ENCODE measurements at regions not wholly inside any gene's neighbourhood (a gene's known extent, or its start where the extent isn't known, plus 50 kb on each side); places are given as distances from the start of the nearest gene placed in this dataset.
"Not testable (repeated sequence)": the region's sequence is repeated elsewhere in the genome, so short reads cannot be mapped to it uniquely, and the experiment has no call there.

DNA sequence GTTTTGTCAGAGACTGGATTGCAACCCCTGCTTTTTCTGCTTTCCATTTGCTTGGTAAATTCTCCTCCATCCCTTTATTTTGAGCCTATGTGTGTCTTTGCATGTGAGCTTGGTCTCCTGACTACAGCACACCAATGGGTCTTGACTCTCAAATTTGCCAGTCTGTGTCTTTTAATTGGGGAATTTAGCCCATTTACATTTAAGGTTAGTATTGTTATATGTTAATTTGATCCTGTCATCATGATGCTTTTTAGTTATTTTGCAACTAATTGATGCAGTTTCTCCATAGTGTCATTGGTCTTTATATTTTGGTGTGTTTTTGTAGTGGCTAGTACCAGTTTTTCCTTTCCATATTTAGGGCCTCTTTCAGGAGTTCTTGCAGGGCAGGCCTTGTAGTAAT is 133.8 kb upstream of the RORA start:
- H3K4me1 ChIP-seq (ENCODE audit: control insufficient read depth, insufficient read depth, low read length); H3K27me3 ChIP-seq (ENCODE audit: control insufficient read depth, insufficient read depth, low read length); H3K9ac ChIP-seq (ENCODE audit: low read depth, low read length); H3K9me3 ChIP-seq (ENCODE audit: control insufficient read depth, insufficient read depth, low read length); H3K36me3 ChIP-seq (ENCODE audit: control insufficient read depth, insufficient read depth, low read length); H3K4me3 ChIP-seq (ENCODE audit: low read depth, low read length): not testable (repeated sequence)

GRCh38 chr15:61344293-61344692 is 115.2 kb upstream of the RORA start:
- Histone ChIP-seq H3K36me3 (ENCODE audit: control insufficient read depth, insufficient read depth, low read length) (no peaks in the 10 kb centered on the region), H3K9me3 (ENCODE audit: control insufficient read depth, insufficient read depth, low read length) (no peaks in the 10 kb centered on the region), H3K4me3 (ENCODE audit: low read depth, low read length) (no peak overlapping the region), H3K27me3 (ENCODE audit: control insufficient read depth, insufficient read depth, low read length) (no peaks in the 10 kb centered on the region), H3K4me1 (ENCODE audit: control insufficient read depth, insufficient read depth, low read length) (no peaks in the 10 kb centered on the region), H3K9ac (ENCODE audit: low read depth, low read length) (no peak overlapping the region)

DNA sequence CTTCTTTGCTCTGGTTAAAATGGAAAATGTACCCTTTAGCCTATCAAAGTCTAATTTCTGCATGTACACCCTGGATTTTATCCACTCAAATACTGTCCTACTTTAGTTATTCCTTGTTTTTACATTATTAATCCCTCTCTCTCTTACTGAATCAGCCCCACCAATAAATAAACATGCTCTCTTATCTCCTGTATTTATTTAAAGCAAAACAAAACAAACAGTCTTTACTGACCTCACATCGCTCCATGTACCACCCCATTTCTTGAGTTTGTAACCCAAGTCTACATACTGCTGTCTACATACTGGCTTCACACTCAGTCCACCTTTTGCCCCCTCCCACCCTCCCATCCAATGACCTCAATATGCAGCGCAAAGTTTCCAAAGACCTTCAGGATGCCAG is 113.3 kb upstream of the RORA start:
- Histone ChIP-seq H3K9me3 (ENCODE audit: control insufficient read depth, insufficient read depth, low read length) (no peaks in the 10 kb centered on the region), H3K9ac (ENCODE audit: low read depth, low read length) (no peak overlapping the region), H3K4me1 (ENCODE audit: control insufficient read depth, insufficient read depth, low read length) (no peaks in the 10 kb centered on the region), H3K27me3 (ENCODE audit: control insufficient read depth, insufficient read depth, low read length) (no peaks in the 10 kb centered on the region), H3K36me3 (ENCODE audit: control insufficient read depth, insufficient read depth, low read length) (no peaks in the 10 kb centered on the region), H3K4me3 (ENCODE audit: low read depth, low read length) (no peak overlapping the region)

GRCh38 chr15:61339516-61339915 is 110.4 kb upstream of the RORA start:
- no peaks in the 10 kb centered on the region for H3K36me3 ChIP-seq (ENCODE audit: control insufficient read depth, insufficient read depth, low read length)

DNA sequence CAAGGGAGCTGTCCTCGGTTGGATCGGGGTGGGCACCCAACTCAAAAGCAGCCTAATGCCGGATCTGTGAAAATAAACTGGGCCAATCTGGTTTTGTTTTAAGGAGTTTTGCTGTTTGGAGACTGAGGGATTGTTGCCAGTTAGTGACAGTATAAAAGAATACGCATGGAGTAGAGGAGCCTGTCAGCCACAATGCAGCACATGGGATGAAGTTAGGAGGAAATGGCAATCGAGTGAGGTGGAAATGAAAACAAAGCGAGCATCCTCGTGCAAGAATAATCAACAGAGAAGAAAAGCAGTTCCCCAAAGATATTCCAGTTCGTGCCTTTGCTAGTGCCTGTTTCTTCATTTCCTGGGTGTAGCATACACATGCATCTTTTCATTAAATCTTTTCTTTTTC is 108.4 kb upstream of the RORA start:
- Histone ChIP-seq H3K4me1 (ENCODE audit: control insufficient read depth, insufficient read depth, low read length) (no peaks in the 10 kb centered on the region), H3K36me3 (ENCODE audit: control insufficient read depth, insufficient read depth, low read length) (no peaks in the 10 kb centered on the region), H3K27me3 (ENCODE audit: control insufficient read depth, insufficient read depth, low read length) (no peaks in the 10 kb centered on the region), H3K4me3 (ENCODE audit: low read depth, low read length) (no peak overlapping the region), H3K9ac (ENCODE audit: low read depth, low read length) (no peak overlapping the region), H3K9me3 (ENCODE audit: control insufficient read depth, insufficient read depth, low read length) (no peaks in the 10 kb centered on the region)

More at GRCh38 chr15:61339516-61339915, 110.4 kb upstream of the RORA start:
- no peaks in the 10 kb centered on the region for H3K9me3 ChIP-seq (ENCODE audit: control insufficient read depth, insufficient read depth, low read length)
- no peaks in the 10 kb centered on the region for H3K4me1 ChIP-seq (ENCODE audit: control insufficient read depth, insufficient read depth, low read length)
- H3K4me3 ChIP-seq (ENCODE audit: low read depth, low read length): no peak overlapping the region
- no peak overlapping the region for H3K9ac ChIP-seq (ENCODE audit: low read depth, low read length)
- H3K27me3 ChIP-seq (ENCODE audit: control insufficient read depth, insufficient read depth, low read length): no peaks in the 10 kb centered on the region

- H3K4me1 ChIP-seq (ENCODE audit: control insufficient read depth, insufficient read depth, low read length): no peaks in the 10 kb centered on the region
- H3K4me3 ChIP-seq (ENCODE audit: low read depth, low read length): no peak overlapping the region
- no peaks in the 10 kb centered on the region for H3K36me3 ChIP-seq (ENCODE audit: control insufficient read depth, insufficient read depth, low read length)
- no peaks in the 10 kb centered on the region for H3K27me3 ChIP-seq (ENCODE audit: control insufficient read depth, insufficient read depth, low read length)
- no peak overlapping the region for H3K9ac ChIP-seq (ENCODE audit: low read depth, low read length)
- no peaks in the 10 kb centered on the region for H3K9me3 ChIP-seq (ENCODE audit: control insufficient read depth, insufficient read depth, low read length)
Measured at GRCh38 chr15:61336026-61336638, 107.0 kb upstream of the RORA start.

DNA sequence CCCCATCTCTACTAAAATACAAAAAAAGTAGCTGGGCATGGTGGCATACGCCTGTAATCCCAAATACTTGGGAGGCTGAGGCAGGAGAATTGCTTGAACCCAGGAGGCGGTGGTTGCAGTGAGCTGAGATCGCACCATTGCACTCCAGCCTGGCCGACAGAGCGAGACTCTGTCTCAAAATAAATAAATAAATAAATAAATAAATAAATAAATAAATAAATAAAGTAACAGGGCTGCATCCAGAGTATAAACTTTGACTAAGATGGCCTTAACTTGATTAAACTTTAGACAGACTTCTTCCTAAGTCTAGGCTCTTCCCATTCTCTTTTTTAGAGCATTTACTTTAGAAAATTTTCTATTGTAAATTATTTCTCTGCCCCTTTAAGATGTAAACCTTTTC is 105.6 kb upstream of the RORA start:
- H3K9ac ChIP-seq (ENCODE audit: low read depth, low read length); H3K9me3 ChIP-seq (ENCODE audit: control insufficient read depth, insufficient read depth, low read length); H3K4me1 ChIP-seq (ENCODE audit: control insufficient read depth, insufficient read depth, low read length); H3K36me3 ChIP-seq (ENCODE audit: control insufficient read depth, insufficient read depth, low read length); H3K27me3 ChIP-seq (ENCODE audit: control insufficient read depth, insufficient read depth, low read length); H3K4me3 ChIP-seq (ENCODE audit: low read depth, low read length): not testable (repeated sequence)

DNA sequence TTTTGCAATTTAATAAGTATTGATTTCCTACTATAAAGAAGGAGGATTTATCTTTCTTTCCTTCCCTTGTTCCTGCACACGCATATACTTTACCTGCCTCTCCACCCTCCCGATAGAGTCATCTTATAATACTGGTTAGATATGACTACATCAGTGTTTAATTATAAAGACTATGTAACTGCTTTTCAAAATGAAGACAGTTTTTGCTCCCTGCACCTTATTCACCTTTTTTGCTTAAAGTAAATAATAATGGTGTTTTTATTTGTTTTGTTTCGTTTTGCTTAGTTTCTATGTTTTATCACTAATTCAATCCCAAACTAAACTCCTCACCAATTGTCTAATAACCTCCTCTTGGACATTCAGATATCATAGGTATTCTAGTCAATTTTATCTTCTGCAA is 101.9 kb upstream of the RORA start:
- no peaks in the 10 kb centered on the region for H3K27me3 ChIP-seq (ENCODE audit: control insufficient read depth, insufficient read depth, low read length)

GRCh38 chr15:61327019-61327631 is 98.0 kb upstream of the RORA start:
- Histone ChIP-seq H3K4me3 (ENCODE audit: low read depth, low read length) (no peak overlapping the region), H3K4me1 (ENCODE audit: control insufficient read depth, insufficient read depth, low read length) (no peaks in the 10 kb centered on the region)

More for the DNA sequence above, 101.9 kb upstream of the RORA start:
- Histone ChIP-seq H3K36me3 (ENCODE audit: control insufficient read depth, insufficient read depth, low read length) (no peaks in the 10 kb centered on the region), H3K9me3 (ENCODE audit: control insufficient read depth, insufficient read depth, low read length) (no peaks in the 10 kb centered on the region), H3K4me3 (ENCODE audit: low read depth, low read length) (no peak overlapping the region), H3K4me1 (ENCODE audit: control insufficient read depth, insufficient read depth, low read length) (no peaks in the 10 kb centered on the region), H3K9ac (ENCODE audit: low read depth, low read length) (no peak overlapping the region)

DNA sequence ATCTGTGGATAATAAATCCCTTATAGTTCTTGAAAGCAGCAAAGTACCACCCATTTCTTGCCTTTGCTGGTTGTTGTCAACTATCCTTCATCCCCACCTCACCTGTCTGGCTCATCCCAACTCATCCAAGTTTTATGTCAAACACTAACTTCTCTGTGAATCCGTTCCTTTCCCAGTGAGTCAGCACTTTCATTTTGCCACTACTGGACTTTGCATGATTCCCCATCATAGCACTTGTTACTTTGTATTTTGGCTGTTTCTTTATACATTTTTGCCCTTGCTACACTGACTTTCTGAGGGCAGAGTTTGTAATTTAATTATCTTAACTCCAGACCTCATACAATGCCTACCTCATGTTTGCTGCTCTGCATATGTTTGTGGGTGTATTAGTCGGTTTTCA is 90.8 kb upstream of the RORA start:
- no peak overlapping the region for H3K9ac ChIP-seq (ENCODE audit: low read depth, low read length)
- no peak overlapping the region for H3K4me3 ChIP-seq (ENCODE audit: low read depth, low read length)
- H3K9me3 ChIP-seq (ENCODE audit: control insufficient read depth, insufficient read depth, low read length): no peaks in the 10 kb centered on the region
- no peaks in the 10 kb centered on the region for H3K27me3 ChIP-seq (ENCODE audit: control insufficient read depth, insufficient read depth, low read length)
- no peaks in the 10 kb centered on the region for H3K4me1 ChIP-seq (ENCODE audit: control insufficient read depth, insufficient read depth, low read length)
- H3K36me3 ChIP-seq (ENCODE audit: control insufficient read depth, insufficient read depth, low read length): no peaks in the 10 kb centered on the region

More at GRCh38 chr15:61327019-61327631, 98.0 kb upstream of the RORA start:
- Histone ChIP-seq H3K27me3 (ENCODE audit: control insufficient read depth, insufficient read depth, low read length) (no peaks in the 10 kb centered on the region), H3K9me3 (ENCODE audit: control insufficient read depth, insufficient read depth, low read length) (no peaks in the 10 kb centered on the region), H3K9ac (ENCODE audit: low read depth, low read length) (no peak overlapping the region), H3K36me3 (ENCODE audit: control insufficient read depth, insufficient read depth, low read length) (no peaks in the 10 kb centered on the region)

DNA sequence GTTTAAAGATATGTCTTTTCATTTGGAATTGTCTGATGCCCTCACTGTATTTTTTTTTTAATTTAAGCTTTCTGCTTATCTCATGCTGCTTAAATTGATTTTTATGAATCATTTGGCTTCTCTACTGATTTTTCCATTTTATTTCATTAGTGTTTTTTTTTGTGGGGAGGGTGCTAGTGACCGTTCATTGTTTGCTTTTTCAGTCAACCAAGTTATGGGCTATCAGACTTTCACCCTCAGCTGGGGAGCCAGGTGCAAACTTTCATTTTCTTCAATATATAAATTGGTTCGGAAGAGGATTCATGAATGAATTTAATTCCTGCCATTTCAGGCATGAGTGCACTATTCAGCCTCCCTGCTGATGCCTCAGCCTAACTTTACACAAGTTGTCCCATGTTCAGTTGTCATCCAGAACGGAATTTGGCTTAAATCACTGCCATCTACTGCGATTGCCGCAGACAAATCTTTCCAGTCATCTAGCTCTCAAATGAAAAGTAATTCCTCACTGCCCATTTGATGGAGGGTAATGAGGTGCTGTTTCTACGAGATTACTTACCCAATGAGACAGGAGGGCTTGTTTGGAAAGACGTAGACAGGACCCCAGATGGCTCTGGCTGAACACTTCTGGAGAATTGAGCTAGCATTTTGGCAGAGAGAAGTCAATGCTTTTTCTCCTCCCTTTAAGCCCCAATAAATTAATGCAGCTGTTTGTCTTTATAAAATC is 89.9 kb upstream of the RORA start:
- Histone ChIP-seq H3K36me3 (ENCODE audit: control insufficient read depth, insufficient read depth, low read length) (no peaks in the 10 kb centered on the region), H3K27me3 (ENCODE audit: control insufficient read depth, insufficient read depth, low read length) (no peaks in the 10 kb centered on the region)

DNA sequence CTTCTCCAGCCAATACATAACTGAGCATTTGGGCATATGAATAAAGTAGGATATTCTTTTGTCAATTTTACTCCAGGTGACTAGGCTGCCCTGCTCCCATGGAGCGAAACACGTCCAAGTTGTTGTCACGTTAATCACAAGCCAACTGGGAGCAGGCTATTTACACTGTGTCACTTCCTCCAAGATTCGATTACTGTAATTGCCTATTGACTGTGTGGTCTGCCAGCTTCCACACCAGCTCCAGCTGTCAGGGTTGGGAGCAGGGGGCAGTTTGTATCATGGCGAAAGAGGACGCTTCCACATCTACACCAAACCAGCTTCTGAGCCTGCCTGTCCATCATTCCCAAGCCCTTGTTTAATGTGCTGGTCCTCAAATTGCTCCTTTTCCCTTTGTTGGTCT is 89.2 kb upstream of the RORA start:
- no peaks in the 10 kb centered on the region for H3K9me3 ChIP-seq (ENCODE audit: control insufficient read depth, insufficient read depth, low read length)
- no peak overlapping the region for H3K4me3 ChIP-seq (ENCODE audit: low read depth, low read length)
- no peaks in the 10 kb centered on the region for H3K4me1 ChIP-seq (ENCODE audit: control insufficient read depth, insufficient read depth, low read length)
- no peaks in the 10 kb centered on the region for H3K36me3 ChIP-seq (ENCODE audit: control insufficient read depth, insufficient read depth, low read length)
- no peaks in the 10 kb centered on the region for H3K27me3 ChIP-seq (ENCODE audit: control insufficient read depth, insufficient read depth, low read length)
- H3K9ac ChIP-seq (ENCODE audit: low read depth, low read length): no peak overlapping the region

More for the DNA sequence above, 89.9 kb upstream of the RORA start:
- Histone ChIP-seq H3K4me3 (ENCODE audit: low read depth, low read length) (no peak overlapping the region), H3K9me3 (ENCODE audit: control insufficient read depth, insufficient read depth, low read length) (no peaks in the 10 kb centered on the region), H3K9ac (ENCODE audit: low read depth, low read length) (no peak overlapping the region), H3K4me1 (ENCODE audit: control insufficient read depth, insufficient read depth, low read length) (no peaks in the 10 kb centered on the region)
